ENCODE measurements at regions not wholly inside any gene's neighbourhood (a gene's known extent, or its start where the extent isn't known, plus 50 kb on each side); places are given as distances from the start of the nearest gene placed in this dataset.

DNA sequence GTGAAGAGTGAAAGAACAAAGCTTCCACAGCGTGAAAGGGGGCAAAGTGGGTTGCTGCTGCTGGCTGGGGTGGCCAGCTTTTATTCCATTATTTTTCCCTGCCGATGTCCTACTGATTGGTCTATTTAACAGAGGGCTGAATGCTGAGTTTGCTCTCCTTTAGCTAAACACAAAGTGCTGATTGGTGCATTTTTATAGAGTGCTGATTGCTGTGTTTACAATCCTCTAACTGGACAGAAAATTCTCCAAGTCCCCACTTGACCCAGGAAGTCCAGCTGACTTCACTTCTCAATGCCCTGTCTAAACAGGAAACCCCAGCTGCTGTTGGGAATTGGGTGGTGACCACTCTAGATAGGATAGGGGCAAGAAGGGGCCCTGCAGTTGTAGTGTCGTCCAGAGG is 335.6 kb upstream of the RBMY1B start:
- DNase-seq = no peak

DNA sequence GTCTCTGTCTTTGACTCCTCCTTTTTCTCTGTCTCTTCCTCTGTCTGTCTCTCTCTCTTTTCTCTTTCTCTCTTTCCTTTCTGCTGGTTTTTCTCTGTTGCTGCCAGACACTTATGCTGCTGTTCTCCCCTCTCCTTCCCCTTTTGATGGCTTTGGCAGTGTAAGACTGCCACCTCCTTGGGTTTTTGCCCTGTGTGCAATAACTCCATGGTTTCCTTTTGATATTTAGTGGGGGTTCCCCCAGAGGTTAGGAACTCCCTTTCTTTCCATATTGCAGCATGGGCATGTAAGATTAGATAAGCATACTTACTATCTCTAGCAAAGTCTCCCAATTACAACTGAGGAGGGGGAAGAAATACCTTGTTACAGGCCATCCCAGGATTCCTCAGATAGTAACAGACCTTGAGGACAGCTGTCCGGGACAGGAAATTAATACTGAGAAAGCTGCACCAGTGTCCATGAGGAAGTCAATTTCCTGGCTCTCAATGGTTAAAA is 333.8 kb upstream of the RBMY1B start:
- no peak for DNase-seq

DNA sequence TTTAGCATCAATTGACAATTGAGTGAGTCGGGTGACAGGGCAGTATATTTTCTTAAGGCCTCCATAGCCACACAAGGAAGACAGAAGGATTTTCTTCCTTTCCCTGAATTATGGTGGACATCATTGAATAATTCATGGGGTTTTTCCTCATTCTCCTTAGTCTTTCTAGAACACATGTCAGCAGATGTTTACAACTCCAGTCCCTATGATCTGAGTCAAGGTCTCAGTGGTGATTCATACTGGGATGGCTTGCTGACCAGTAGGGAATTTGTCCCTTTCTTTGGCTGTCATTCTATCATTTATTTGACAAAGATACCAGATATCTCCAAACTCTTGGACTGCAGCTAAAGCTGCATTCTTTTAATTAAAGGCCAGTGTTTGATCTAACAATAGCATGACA is 332.9 kb upstream of the RBMY1B start:
- no peak for DNase-seq

DNA sequence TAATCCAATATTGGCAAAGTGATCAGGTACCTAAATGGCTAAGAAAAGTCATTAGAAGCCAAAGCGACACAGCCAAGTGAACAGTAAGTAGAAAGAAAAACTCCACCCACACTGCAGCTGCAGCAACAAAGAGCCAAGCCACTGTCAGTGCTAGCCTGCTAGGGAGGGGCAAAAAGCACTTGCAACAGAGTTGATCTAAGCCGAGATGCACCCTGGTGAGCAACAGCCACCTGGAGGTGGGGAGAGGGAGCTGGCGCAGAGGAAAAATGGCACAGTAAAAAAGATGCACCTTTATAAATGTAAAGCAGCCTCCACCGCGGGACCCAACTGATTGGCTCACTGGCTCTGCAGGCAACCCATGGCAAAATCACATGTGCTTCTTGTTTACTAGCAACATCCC is 330.2 kb upstream of the RBMY1B start:
- DNase-seq = peak; percentile 49

DNA sequence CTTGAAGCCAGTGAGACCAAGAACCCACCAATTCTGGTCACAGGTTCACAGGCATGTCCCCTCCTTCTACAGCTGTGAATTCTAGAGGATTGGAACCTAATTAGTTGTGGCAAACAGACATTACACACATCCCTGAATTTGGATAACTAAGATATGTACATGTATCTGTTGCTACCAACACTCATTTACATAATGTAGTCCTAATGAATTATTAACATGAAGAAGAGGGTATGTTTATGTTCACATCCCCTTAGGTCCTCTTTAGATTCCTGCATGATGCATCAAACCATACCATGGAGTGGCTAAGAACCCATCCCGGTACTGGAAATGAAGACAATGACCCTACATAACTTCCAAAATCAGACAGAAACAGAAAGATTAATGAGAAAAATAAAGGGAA is 326.9 kb upstream of the RBMY1B start:
- DNase-seq = no peak

DNA sequence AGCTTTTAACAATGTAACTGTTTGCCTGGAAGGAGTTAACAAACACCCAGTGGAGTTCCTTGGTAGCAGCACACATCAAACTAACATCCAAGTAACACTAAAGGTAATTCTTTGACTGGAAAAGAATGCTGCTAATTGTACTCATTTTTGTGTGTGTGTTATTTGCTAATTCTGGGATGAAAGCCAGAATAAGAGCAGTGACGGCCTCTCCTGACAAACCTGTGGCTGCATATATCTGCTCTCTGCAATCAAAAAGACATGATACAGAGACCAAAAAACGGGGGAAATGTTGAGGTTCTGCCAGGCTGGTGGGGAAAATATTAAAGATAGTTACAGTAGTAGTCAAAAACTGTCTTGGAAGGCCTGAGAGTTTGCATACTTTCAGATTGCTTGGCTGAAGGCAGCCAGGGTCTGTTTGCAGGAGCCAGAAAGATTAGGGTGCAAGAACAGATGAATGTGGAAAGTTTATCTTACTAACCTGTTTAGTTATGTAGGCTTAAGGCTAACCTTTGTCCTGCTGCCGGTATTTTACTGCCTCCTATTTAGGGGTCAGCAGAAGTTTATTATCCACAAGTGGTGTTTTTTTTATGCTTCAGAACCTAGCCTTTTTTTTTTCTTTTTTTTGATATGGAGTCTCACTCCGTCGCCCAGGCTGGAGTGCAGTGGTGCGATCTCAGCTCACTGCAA is 325.6 kb upstream of the RBMY1B start:
- DNase-seq = no peak

DNA sequence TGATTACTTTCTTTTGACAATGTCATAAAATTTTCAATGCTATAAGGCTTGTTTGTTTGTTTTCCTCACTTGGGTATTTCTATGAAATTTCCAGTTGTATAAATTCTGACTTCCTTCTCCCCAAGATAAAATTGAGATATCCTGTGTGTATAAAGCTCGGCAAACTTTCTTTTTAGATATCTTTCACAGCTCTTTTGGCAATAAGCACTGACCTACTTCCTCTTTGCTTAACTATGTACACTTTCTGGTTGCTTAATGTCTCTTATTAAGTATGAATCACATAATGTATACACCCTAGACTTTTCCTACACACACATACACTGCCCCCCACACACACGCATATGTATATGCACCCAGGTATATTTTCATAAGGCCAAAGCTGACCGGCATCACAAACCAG is 318.4 kb upstream of the RBMY1B start:
- no peak for DNase-seq

DNA sequence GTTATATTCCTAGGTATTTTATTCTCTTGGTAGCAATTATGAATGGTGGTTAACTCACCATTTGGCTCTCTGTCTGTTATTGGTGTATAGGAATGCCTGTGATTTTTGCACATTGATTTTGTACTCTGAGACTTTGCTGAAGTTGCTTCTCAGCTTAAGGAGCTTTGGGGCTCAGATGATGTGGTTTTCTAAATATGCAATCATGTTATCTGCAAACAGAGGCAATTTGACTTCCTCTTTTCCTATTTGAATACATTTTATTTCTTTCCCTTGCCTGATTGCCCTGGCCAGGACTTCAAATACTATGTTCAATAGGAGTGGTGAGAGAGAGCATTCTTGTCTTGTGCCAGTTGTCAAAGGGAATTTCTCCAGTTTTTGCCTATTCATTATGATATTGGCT is 310.9 kb upstream of the RBMY1B start:
- DNase-seq = no peak

DNA sequence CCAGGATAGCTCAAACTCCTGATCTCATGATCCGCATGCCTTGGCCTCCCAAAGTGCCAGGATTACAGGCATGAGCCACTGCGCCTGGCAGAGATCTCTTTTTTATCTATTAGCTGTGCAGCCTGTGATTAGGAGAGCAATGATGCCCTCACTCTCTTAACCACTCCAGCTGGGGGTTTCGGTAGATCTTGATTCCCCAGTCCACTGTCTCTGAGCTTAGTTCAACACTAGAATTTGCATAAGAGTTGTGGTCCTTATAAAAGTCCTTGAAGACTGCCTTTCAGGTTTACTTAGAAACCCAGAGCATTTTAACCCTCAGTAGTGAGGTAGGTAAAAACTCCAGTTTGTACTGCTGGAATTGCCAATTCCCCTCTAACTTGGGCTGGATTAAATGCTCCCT is 283.3 kb upstream of the RBMY1B start:
- DNase-seq = no peak

DNA sequence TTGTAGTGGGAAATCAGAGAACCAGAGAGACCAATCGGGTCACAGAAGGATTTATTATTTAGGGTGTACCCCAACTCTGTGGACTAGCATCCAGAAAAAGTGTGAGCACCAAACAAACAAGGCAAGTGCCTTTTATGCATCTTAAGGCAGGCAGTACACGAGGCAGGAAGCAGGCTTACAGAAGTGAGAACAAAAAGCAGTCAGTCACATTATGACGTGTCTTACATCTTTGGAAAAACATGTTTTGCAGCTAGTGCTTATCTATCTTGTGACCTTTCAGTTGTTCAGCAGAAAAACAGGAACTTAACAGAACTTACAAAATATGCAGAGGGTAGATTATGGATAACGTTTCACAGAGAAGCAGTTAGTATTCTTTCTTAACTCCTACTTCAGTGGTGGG is 270.9 kb upstream of the RBMY1B start:
- peak; percentile 24 for DNase-seq

DNA sequence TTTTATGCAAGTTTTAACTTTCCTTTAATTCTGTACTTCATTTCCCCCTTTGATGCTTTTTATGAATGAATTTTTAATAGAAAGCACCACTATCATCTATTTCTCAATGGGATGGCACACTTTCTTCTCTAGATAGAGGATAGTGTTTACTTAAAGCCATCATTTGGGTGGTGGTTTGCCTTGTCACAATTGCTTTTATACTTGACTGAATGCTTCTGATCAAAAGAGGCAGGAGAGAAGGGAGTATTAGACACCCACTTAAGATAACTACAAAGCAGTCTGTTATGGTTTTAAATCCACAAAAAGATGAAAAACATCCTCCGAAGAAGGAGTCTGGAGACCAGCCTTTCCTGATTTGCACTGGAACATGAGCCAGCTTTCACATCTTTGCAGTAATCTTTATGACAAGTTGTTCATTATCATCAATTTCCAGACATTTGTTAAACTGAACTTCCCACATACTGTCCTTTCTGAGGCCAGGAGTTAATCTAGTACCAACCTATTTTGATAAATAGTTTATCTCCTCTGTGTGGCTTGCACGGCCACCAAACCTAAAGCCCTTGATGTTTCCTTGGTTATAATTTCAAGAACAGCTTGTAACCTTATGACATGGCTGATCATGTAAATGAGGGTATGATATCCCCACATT is 270.4 kb upstream of the RBMY1B start:
- DNase-seq = no peak

DNA sequence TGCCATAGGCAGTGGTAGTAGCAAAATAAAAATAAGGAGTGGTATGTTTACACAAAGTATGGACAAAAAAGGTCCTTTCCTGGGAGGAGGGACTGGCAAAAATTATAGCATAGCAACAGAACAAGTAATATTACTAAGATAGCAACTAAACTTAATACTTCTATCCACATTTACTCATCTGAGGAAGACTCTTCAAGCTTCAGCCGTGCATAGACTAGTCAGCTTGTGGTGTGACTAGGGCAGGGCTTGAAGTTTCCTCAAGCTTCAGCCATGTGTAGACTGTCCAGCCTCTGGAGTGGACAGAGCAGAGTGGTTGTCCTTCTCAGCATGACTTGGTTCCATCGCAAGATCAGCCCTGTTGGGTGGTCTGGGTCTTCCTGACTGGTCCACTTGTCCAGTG is 268.3 kb upstream of the RBMY1B start:
- no peak for DNase-seq

DNA sequence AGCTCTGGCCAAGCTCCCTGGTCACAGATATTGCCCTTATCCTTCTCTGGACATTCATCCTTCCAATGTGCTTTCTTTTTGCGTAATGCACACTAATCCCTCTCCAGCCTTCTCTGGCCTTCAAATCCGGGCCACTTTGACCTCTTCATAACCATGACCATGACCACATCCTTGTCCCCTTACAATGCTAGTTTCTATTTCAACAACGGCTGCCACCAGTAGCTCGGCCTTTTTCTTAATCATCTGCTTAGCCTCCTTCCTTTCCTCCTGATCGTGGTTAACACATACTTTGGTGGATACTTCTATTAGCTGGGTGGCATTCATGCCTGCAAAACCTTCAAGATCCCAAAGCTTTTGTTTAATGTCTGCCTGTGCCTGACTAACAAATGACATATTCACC is 264.4 kb upstream of the RBMY1B start:
- DNase-seq = no peak

DNA sequence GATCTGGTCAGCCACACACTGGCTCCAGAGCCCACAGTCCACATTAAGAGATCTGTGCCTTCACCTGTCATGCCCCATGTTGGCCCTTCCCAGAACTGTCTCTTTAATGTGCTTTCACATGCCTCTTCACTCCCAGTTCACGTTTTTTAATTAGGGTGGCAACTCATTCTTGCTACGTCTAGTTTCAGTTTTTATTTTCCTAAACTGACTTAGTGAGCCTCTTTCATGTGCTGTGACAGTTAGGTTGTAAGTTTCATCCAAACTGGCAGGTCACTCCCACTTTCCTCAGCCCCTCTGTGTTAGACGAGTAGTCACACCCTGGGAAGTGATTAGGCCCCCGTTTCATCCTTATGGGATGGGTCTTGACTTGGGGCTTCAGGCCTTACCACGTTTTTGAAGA is 262.5 kb upstream of the RBMY1B start:
- DNase-seq = peak; percentile 15

DNA sequence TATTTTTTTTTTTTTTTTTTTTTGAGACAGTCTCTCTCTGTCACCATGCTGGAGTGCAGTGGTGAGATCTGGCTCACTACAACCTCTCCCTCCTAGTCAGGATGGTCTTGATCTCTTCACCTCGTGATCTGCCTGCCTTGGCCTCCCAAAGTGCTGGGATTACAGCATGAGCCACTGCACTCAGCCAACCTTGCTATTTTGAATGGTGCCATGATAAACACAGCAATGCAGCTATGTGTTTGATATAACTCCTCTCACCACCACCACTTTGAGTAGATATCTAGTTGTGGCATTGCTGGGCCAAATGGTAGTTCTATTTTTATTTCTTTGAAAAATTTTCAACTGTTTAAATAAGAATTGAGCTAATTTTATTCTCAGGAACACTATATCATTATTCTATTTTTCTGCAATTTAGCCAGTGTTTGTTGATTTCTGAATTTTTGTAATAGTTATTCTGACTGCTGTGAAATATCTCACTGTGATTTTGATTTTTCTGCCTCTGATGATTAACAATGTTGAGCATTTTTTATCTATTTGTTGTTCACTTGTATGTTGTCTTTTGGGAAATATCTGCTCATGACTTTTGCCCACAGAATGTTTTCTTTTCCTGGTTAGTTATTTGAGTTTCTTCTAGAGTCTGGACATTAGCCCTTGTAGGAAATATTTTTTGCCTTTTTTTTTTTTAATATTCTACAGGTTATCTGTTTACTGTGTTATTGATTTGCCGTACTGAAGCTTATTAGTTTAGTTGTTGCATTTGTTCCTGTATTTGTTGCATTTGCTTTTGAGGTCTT is 257.5 kb upstream of the RBMY1B start:
- no peak for DNase-seq

DNA sequence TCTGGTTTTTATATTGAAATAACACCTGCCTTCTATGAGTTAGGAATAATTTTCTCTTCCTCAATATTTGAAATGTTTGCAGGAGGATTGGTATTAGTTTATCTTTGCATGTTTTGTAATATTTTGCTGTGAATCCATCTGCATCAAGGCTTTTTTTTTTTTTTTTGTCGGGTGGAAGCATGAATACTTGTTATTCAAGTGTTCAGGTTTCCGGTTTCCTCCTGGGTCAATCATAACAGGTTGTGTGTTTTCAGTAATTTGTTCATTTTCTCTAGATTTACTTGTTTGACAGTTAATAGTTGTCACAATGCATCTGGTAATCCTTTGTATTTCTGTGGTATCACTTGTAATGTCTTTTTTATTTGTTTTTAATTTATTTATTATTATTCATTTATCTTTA is 256.7 kb upstream of the RBMY1B start:
- DNase-seq = no peak

DNA sequence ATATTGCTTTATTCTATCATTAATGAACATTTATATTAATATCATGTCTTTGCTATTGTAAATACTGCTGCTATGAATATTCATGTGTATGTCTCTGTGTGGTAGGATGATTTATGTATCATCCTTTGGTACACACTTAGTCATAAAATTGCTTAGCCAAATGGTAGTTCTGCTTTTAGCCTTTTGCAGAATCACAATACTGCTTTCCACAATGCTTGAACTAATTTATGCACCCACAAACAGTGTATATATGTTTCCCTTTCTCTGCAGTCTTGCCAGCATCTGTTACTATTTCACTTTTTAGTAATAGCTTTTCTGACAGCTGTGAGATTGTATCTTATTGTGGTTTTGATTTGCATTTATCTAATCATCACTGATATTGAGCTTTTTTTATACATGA is 254.3 kb upstream of the RBMY1B start:
- DNase-seq = no peak

DNA sequence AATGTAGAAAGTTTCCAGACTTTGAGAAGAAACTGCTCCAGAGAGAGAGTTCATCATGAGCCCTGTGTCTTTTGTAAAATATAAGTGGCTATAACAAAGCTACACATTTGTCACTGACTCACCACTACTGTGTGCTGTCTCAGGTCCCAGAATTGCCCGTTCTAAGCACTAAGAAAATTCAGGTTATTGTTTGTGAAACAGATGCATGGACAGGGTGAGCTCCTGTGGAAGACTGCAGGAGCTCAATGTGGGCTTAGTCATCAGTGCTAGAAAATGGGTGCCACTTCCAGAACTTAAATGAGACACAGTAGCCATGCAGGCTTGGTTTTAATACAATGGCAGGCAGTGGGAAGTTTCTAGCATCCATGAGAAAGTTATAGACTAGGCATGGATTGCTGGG is 251.4 kb upstream of the RBMY1B start:
- no peak for DNase-seq

DNA sequence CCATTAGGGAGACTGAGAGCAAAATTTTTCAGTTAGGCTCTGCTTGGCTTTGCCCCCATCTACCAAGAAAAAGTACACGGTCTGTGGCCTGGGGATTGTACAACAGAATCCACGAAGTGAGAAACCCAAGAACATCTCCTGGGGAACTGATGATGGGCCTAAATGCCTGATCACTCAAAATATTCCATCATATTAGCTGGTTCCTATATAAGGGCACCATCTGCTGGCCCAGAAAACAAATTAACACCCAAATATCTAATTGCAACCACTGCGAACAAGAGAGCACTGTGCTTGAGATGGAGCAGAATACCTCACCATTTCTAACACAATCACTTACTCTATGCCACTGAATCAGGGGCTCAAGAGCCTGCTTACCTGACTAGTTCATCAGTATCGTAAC is 250.8 kb upstream of the RBMY1B start:
- DNase-seq = no peak

DNA sequence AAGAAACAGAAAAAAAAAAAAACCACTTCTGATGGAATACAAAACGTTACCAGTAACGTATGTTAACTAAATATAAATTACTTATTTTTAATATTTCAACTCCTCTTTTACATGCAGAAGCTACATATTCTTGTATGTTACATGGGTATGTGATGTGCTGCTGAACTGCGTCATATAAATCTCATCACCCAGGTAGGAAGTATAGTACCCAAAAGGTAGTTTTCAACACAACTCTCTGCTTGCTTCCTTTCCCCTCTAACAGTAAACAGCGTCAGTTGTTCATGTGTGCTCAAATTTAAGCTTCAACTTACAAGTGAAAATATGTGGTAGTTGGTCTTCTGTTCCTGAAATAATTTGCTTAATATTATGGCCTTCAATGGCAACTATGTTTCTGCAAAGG is 250.0 kb upstream of the RBMY1B start:
- DNase-seq = no peak

DNA sequence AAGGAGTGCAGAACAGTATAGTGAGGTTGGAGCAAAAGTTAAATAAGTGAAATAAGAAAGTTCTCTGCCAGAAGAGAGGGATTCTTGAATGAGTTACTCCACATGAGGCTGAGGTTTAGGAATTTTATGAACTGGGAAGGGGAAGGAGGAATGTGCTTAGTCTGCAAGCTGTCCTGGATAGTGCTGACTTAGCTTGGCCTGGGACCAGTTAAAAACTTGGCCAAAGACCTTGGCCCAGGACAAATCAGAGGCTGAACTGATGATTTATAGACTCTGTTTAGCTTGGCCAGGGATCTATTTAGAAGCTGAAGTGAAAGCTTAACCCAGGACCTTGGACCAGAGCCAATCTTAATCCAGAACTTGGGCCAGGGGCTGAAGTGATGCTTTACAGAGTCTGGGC is 244.4 kb upstream of the RBMY1B start:
- no peak for DNase-seq

DNA sequence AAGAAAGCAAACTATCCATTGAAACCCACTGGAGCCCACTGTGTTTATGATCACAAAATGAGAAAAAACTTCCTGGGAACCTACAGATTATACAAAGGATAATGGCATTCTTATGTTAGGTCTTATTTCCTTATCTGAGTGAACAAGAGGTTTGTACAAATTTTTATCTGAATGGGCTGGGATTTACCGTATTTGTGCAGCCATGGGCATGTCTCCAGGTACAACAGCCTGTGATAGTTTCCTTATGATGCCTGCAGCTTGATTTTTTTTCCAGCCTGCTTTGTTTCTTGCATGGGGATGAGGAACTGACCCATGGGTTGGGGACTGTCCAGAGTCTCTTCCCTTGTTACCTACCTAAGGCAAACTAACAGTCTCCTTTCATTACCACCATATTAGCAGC is 244.0 kb upstream of the RBMY1B start:
- DNase-seq = no peak

DNA sequence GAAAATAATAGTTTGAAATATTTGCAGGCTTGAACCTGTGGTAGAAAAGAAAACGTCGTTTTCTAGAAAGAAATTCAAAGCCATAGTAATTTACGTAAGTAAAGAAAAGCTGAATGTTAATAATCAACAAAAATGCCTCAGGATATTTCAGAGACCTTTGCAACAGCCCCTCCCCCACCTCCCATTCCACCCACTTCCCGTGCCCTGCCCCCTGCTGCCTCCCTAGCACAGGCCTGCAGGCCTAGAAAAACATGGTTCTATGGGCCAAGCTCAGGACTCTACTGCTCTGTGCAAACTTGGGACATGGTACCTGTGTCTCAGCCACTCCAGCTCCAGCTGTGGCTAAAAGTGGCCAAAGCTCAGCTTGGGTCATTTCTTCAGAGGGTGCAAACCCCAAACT is 223.4 kb upstream of the RBMY1B start:
- no peak for DNase-seq

DNA sequence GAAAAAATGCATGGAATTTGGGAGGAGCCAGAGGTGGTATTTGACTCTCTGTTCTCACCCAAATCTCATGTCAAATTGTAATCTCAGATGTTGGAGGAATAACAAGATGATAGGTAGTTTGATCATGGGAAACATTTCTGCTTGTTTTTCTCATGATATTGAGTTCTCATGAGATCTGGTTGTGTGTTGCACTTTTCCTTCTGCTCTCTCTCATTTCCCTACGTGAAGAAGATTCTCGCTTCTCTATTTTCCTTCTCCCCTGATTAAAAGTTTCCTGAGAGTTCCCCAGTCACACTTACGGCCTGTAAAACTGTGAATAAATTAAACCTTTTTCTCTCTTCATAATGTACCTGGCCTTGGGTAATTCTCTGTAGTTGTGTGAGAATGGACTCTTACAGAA is 222.2 kb upstream of the RBMY1B start:
- DNase-seq = no peak
